Activated T-cell treated with anti-CD3 and anti-CD28 coated beads, Interleukin-2, amount 50 U/mL, for 4 hours (primary cell): ENCODE measurements at regions not wholly inside any gene's neighbourhood (a gene's known extent, or its start where the extent isn't known, plus 50 kb on each side); places are given as distances from the start of the nearest gene placed in this dataset.
"Not testable (repeated sequence)": the region's sequence is repeated elsewhere in the genome, so short reads cannot be mapped to it uniquely, and the experiment has no call there.

Experiments
- ATAC-seq, 2 donors: fragments of 200-7000 bp; cut with Tn5 transposase; one replicate each; pipeline ENCODE4 v1.10.0; 2021
- DNase-seq: peaks from one replicate; pipeline ENCODE4 v3.0.0-alpha.2; 2020
- H3K27me3 Mint-ChIP-seq: one replicate; pipeline ENCODE4 v1.8.0; 2021; ENCODE audit warnings: low read depth, mixed read lengths
- H3K36me3 Mint-ChIP-seq: one replicate; pipeline ENCODE4 v1.8.0; 2022; ENCODE audit warnings: mixed read lengths; ENCODE audit not compliant: insufficient read depth
- H3K4me1 Mint-ChIP-seq: one replicate; pipeline ENCODE4 v1.8.0; 2021; ENCODE audit warnings: low read depth, mixed read lengths
- H3K4me3 Mint-ChIP-seq: one replicate; pipeline ENCODE4 v1.8.0; 2021; ENCODE audit warnings: mild to moderate bottlenecking, moderate library complexity, mixed read lengths
- H3K9me3 Mint-ChIP-seq: one replicate; pipeline ENCODE4 v1.8.0; 2021; ENCODE audit warnings: mixed read lengths

- DNase-seq: no peak
- H3K36me3 Mint-ChIP-seq: no peaks in the 10 kb centered on the region
- H3K4me3 Mint-ChIP-seq: no peak overlapping the region
- peaks cover 4% of the 10 kb centered on the region for H3K27me3 Mint-ChIP-seq
- peaks cover 15% of the 10 kb centered on the region for H3K4me1 Mint-ChIP-seq
- ATAC-seq: no peak
- H3K9me3 Mint-ChIP-seq: no peaks in the 10 kb centered on the region
These were observed 116.2 kb upstream of the NPAS2 start for GRCh38 chr2:100703739-100704138.

GRCh38 chr2:100704156-100704555, 115.8 kb upstream of the NPAS2 start:
- peaks cover 4% of the 10 kb centered on the region for H3K27me3 Mint-ChIP-seq
- H3K36me3 Mint-ChIP-seq: no peaks in the 10 kb centered on the region
- H3K9me3 Mint-ChIP-seq: no peaks in the 10 kb centered on the region
- ATAC-seq (no peak), DNase-seq (no peak)
- H3K4me1 Mint-ChIP-seq: peaks cover 15% of the 10 kb centered on the region
- H3K4me3 Mint-ChIP-seq: no peak overlapping the region

GRCh38 chr2:100704711-100705110, 115.2 kb upstream of the NPAS2 start:
- DNase-seq (no peak), ATAC-seq (no peak)
- no peaks in the 10 kb centered on the region for H3K36me3 Mint-ChIP-seq
- H3K4me3 Mint-ChIP-seq: no peak overlapping the region
- peaks cover 4% of the 10 kb centered on the region for H3K27me3 Mint-ChIP-seq
- H3K9me3 Mint-ChIP-seq: no peaks in the 10 kb centered on the region
- H3K4me1 Mint-ChIP-seq: peaks cover 15% of the 10 kb centered on the region

DNA sequence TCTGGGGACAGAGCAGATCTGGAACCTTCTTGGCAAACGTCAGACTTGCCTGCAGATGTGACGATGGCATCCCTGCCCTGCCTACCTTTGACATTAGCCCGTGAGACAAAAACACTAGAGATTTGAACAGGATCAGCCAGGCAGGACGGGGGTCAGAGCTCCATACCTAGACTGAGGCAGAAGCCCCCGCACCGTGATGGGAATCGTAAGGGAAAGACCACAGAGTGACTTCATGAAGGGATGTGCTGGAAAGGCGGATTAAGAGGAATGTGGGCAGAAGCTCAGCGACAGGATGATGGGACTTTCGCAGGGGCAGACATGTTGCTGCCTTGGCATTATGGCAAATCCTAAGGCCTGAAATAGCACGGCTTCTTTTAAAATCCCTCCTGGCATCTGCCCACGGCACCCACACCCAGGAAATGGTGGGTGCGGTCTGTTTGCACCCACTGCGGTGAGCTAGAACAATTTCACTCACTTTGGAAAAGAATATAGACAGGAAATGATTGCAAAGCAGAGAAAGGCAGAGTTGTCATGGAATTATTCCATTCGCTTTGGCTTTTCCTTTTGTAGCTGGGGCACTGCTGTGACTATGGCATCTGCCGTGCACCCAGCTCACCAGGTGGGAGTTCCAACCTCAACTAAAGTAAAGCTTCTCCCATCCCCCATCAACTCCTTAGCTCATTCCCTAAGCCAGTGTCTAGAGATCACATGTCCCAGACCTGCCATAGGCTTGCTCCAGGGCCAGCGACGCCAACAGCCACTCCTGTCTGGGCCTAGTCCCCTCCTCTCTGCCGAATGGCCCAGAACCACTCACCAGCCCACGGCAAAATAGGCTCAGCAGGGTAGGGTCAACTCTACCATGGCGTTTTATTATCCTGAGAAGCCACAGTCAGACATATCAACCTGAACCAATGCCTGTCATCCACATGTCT, 112.7 kb upstream of the NPAS2 start:
- H3K27me3 Mint-ChIP-seq: no peaks in the 10 kb centered on the region
- H3K9me3 Mint-ChIP-seq: no peaks in the 10 kb centered on the region
- no peaks in the 10 kb centered on the region for H3K36me3 Mint-ChIP-seq
- ATAC-seq: no peak
- H3K4me1 Mint-ChIP-seq: peaks cover 15% of the 10 kb centered on the region
- H3K4me3 Mint-ChIP-seq: no peak overlapping the region
- no peak for DNase-seq

GRCh38 chr2:100708333-100708732, 111.6 kb upstream of the NPAS2 start:
- Mint-ChIP-seq H3K4me3 (no peak overlapping the region), H3K27me3 (no peaks in the 10 kb centered on the region), H3K36me3 (no peaks in the 10 kb centered on the region), H3K4me1 (peaks cover 15% of the 10 kb centered on the region), H3K9me3 (no peaks in the 10 kb centered on the region)
- DNase-seq (no peak), ATAC-seq (no peak)

GRCh38 chr2:100713106-100713505, 106.8 kb upstream of the NPAS2 start:
- H3K27me3 Mint-ChIP-seq: no peaks in the 10 kb centered on the region
- no peak overlapping the region for H3K4me3 Mint-ChIP-seq
- DNase-seq (no peak), ATAC-seq (no peak)
- no peaks in the 10 kb centered on the region for H3K4me1 Mint-ChIP-seq
- H3K36me3 Mint-ChIP-seq: no peaks in the 10 kb centered on the region
- H3K9me3 Mint-ChIP-seq: no peaks in the 10 kb centered on the region

- not testable (repeated sequence) for H3K9me3 Mint-ChIP-seq
These were observed 105.4 kb upstream of the NPAS2 start for GRCh38 chr2:100714396-100715010.

GRCh38 chr2:100715861-100716260, 104.1 kb upstream of the NPAS2 start:
- not testable (repeated sequence) for H3K36me3 Mint-ChIP-seq, H3K9me3 Mint-ChIP-seq, H3K27me3 Mint-ChIP-seq, ATAC-seq, H3K4me1 Mint-ChIP-seq, H3K4me3 Mint-ChIP-seq, DNase-seq

More at GRCh38 chr2:100714396-100715010, 105.4 kb upstream of the NPAS2 start:
- ATAC-seq, H3K36me3 Mint-ChIP-seq, H3K4me3 Mint-ChIP-seq, H3K27me3 Mint-ChIP-seq, DNase-seq, H3K4me1 Mint-ChIP-seq: not testable (repeated sequence)

GRCh38 chr2:100716581-100716980, 103.4 kb upstream of the NPAS2 start:
- H3K27me3 Mint-ChIP-seq: no peaks in the 10 kb centered on the region
- no peak for ATAC-seq
- H3K4me3 Mint-ChIP-seq: no peak overlapping the region
- H3K4me1 Mint-ChIP-seq: no peaks in the 10 kb centered on the region
- H3K36me3 Mint-ChIP-seq: no peaks in the 10 kb centered on the region
- H3K9me3 Mint-ChIP-seq: no peaks in the 10 kb centered on the region
- DNase-seq: no peak

DNA sequence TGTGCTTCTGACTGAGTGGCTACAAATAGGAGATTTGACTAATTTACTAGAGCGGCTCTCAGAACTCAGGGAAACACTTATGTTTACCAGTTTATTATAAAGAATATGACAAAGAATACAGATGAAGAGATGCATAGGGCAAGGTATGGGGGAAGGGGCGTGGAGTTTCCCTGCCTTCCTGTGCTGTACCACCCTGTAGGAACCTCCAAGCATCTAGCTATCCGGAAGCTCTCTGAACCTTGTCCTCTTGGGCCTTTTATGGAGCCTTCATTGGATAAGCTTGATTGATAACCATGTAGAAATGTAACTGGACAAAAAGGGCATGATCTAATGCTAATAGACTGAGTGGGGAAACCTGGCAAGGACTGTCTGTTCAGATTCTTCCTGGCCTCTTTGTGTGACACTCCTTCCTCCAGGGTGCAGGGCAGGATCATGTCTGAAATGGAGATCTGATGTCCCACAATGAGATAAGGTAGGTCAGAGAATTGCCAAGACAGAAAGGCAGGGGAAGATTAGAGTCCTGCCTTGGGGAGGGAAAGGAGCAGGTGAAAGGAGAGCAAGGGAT, 101.8 kb upstream of the NPAS2 start:
- no peaks in the 10 kb centered on the region for H3K4me1 Mint-ChIP-seq
- H3K4me3 Mint-ChIP-seq: no peak overlapping the region
- no peak for ATAC-seq
- H3K27me3 Mint-ChIP-seq: no peaks in the 10 kb centered on the region
- DNase-seq: no peak
- no peaks in the 10 kb centered on the region for H3K9me3 Mint-ChIP-seq
- H3K36me3 Mint-ChIP-seq: no peaks in the 10 kb centered on the region

DNA sequence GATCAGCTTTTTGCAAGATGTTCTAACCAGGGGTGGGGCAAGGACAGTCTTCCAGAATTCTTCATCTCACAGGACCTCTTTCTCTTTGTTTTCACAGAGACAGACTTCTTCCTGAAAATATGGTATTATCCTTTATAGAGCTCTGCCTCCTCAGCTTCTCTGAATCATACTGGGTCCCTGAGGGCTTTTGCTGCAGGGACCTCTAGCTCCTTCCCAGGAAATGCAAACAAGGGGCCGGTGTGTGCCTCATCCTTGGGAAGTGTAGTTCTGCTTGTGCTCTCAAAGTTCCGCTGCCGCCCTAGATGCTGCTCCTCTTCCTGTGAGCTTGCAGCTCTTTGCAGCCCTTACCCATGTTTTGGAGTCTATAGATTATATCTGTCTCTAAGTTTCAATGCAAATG, 99.5 kb upstream of the NPAS2 start:
- H3K4me3 Mint-ChIP-seq: no peak overlapping the region
- DNase-seq (no peak), ATAC-seq (no peak)
- H3K36me3 Mint-ChIP-seq: no peaks in the 10 kb centered on the region
- no peaks in the 10 kb centered on the region for H3K4me1 Mint-ChIP-seq
- H3K27me3 Mint-ChIP-seq: peaks cover 3% of the 10 kb centered on the region
- no peaks in the 10 kb centered on the region for H3K9me3 Mint-ChIP-seq

- Mint-ChIP-seq H3K27me3 (peaks cover 3% of the 10 kb centered on the region), H3K36me3 (no peaks in the 10 kb centered on the region), H3K9me3 (no peaks in the 10 kb centered on the region), H3K4me1 (no peaks in the 10 kb centered on the region), H3K4me3 (no peak overlapping the region)
- DNase-seq: no peak
- no peak for ATAC-seq
These were observed 98.2 kb upstream of the NPAS2 start for GRCh38 chr2:100721693-100722092.

- Mint-ChIP-seq H3K4me3 (no peak overlapping the region), H3K36me3 (no peaks in the 10 kb centered on the region), H3K4me1 (no peaks in the 10 kb centered on the region), H3K27me3 (peaks cover 3% of the 10 kb centered on the region), H3K9me3 (no peaks in the 10 kb centered on the region)
- no peak for ATAC-seq
- no peak for DNase-seq
These were observed 97.8 kb upstream of the NPAS2 start for GRCh38 chr2:100722125-100722524.

DNA sequence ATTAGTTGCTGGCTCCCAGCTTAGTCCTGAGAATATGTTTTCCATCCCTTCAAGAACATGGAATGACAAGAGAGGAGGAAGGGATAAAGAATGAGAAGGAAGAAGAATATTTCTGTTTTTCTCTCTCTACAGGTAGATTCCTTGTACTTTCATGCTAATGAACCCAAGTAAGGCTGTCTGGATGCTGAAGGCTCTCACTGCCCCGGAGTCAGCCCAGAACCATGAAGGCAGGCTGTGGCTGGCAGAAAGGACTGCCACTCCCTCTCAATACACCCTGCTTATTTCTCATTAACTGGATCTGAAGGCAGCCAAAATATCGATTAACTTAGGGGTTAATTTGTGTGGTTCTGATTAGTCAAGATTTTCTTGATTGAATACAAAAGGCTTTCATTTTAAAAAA, 93.1 kb upstream of the NPAS2 start:
- no peak for ATAC-seq
- H3K4me1 Mint-ChIP-seq: no peaks in the 10 kb centered on the region
- DNase-seq: no peak
- no peak overlapping the region for H3K4me3 Mint-ChIP-seq
- H3K9me3 Mint-ChIP-seq: peaks cover 7% of the 10 kb centered on the region
- H3K36me3 Mint-ChIP-seq: no peaks in the 10 kb centered on the region
- H3K27me3 Mint-ChIP-seq: peaks cover 11% of the 10 kb centered on the region
